Kidney epithelial cell (primary cell): ENCODE measurements at regions not wholly inside any gene's neighbourhood (a gene's known extent, or its start where the extent isn't known, plus 50 kb on each side); places are given as distances from the start of the nearest gene placed in this dataset.

Source experiments
- DNase-seq: peaks from one replicate; pipeline ENCODE4 v3.0.0-alpha.2; 2010; ENCODE audit warnings: low read depth
- H3K27me3 ChIP-seq: 2 replicates; pipeline ENCODE4 v1.6.0; 2011; ENCODE audit warnings: low read length; ENCODE audit not compliant: control insufficient read depth, insufficient read depth
- H3K36me3 ChIP-seq: 2 replicates; pipeline ENCODE4 v1.5.1; 2011; ENCODE audit warnings: low read length; ENCODE audit not compliant: control insufficient read depth, insufficient read depth
- H3K4me3 ChIP-seq: 2 replicates; pipeline ENCODE4 v1.5.1; 2011; ENCODE audit warnings: low read depth, mild to moderate bottlenecking, control low read depth, low read length
- TF ChIP-seq, protein P1 (sequence below): IDR thresholded peaks from 2 replicates; pipeline ENCODE4 v1.5.1; 2011; ENCODE audit warnings: mild to moderate bottlenecking, moderate library complexity, low read length, control low read depth, inconsistent platforms; ENCODE audit not compliant: insufficient read depth, poor library complexity, severe bottlenecking

GRCh38 chr11:28697920-28698827, 590.0 kb downstream of the METTL15 start:
- no peaks in the 10 kb centered on the region for H3K27me3 ChIP-seq
- H3K4me3 ChIP-seq: no peak overlapping the region
- H3K36me3 ChIP-seq: no peaks in the 10 kb centered on the region
- peak; percentile 12 for DNase-seq
- TF ChIP-seq, protein P1, sequence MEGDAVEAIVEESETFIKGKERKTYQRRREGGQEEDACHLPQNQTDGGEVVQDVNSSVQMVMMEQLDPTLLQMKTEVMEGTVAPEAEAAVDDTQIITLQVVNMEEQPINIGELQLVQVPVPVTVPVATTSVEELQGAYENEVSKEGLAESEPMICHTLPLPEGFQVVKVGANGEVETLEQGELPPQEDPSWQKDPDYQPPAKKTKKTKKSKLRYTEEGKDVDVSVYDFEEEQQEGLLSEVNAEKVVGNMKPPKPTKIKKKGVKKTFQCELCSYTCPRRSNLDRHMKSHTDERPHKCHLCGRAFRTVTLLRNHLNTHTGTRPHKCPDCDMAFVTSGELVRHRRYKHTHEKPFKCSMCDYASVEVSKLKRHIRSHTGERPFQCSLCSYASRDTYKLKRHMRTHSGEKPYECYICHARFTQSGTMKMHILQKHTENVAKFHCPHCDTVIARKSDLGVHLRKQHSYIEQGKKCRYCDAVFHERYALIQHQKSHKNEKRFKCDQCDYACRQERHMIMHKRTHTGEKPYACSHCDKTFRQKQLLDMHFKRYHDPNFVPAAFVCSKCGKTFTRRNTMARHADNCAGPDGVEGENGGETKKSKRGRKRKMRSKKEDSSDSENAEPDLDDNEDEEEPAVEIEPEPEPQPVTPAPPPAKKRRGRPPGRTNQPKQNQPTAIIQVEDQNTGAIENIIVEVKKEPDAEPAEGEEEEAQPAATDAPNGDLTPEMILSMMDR: peak; percentile 85

DNA sequence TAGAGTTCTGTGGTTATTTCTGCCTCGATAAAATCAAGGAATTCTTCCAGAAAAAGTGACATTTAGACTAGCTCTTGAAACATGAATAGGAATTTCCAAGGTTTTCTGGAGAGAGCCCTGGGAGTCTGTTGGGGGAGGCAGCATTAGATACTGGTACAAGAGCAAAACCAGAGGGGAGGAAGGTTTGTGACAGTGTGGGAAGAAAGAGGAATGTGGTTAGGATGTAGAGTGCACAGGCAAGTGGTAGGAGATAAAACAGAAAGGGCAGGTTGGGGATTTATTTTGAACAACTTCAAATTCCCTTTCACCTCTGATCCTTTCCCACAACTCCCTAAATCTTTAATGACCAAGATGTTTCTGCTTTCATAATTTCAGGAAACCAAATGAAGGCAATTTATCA, 588.4 kb downstream of the METTL15 start:
- TF ChIP-seq, protein P1: no peak
- H3K4me3 ChIP-seq: no peak overlapping the region
- H3K36me3 ChIP-seq: no peaks in the 10 kb centered on the region
- no peak for DNase-seq
- no peaks in the 10 kb centered on the region for H3K27me3 ChIP-seq

- DNase-seq: no peak
- TF ChIP-seq, protein P1: no peak
- Histone ChIP-seq H3K27me3 (no peaks in the 10 kb centered on the region), H3K36me3 (no peaks in the 10 kb centered on the region), H3K4me3 (no peak overlapping the region)
Measured at GRCh38 chr11:28690746-28691145, 582.6 kb downstream of the METTL15 start.

DNA sequence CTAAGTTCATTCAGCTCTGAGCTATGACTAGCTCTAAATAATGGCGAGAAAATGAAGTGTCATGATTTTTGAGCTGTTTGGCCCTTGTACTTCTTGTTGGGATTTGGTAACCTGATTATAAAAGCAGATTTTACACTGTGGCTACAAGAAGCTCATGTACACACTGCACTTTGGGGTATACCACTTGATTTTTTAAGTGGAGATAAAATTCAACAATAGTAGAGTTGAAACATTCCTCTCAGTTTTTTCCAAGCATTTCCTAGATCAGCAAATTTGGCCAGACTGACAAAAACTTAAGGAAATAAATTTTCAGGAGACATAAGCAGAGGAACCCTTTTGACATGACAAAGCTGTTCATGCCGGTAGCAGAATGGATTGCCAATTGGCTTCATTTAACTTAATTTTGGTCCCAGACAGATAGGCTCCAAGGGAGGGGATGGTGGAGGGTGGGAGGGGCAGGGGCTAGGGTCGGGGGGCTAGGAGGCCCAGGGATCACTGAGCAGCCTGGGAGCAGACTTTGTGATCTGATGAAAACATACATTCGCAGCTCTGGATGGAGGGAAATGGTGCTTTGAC, 575.9 kb downstream of the METTL15 start:
- Histone ChIP-seq H3K27me3 (no peaks in the 10 kb centered on the region), H3K36me3 (no peaks in the 10 kb centered on the region), H3K4me3 (no peak overlapping the region)
- TF ChIP-seq, protein P1: no peak
- DNase-seq: no peak

- DNase-seq: no peak
- TF ChIP-seq, protein P1: no peak
- H3K27me3 ChIP-seq: no peaks in the 10 kb centered on the region
- no peak overlapping the region for H3K4me3 ChIP-seq
- no peaks in the 10 kb centered on the region for H3K36me3 ChIP-seq
Measured at GRCh38 chr11:28679795-28680468, 571.7 kb downstream of the METTL15 start.
